ENCODE measurements at regions not wholly inside any gene's neighbourhood (a gene's known extent, or its start where the extent isn't known, plus 50 kb on each side); places are given as distances from the start of the nearest gene placed in this dataset.

DNA sequence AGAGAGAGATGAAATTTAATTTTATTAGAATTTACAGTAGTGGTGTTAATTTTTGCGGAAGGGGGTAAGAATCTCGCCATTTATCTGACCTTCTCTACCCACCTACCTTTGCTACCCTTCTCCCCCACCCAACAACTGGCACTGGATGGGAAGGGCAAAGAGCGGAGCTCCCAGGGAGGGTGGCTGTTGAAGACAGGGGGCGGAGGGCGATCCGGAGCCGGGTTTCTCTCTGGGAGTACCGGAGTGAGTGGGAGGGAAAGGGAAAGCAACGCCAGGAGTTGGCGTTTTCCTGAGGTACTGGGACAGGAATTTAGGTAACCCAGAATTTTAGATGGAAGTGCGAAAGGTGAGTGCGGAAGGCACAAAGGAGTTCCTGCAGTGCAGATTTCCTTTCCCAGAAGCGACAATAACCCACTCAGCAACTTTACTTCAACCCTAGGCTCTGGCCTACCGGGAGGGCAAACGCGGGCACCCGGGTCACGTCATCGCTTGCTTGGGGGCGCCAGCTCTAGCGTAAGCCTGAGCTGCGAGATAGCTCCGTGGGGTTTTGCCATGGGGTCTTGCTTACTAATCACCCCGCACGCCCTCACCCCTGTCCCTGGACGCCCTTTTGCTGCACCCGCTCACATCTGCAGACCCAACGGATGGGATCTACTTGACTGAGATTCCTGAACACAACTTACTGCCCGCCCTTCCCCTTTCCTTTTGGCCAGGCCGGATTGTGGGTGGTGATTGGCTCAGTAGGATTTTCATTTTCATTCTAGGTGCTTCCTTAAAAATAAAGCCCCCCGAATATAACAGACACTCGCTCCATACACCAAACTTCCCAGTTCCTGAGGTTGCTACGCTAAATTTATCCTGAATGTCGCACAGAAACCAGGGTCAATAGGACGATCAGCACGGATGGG, 413.0 kb upstream of the ESRRG start:
- no TSS peak for BruUV-seq (replicated peaks)
- in situ Hi-C loops (cut with MboI), result no loop called here
- H3K4me3 ChIP-seq, result no peak overlapping the region
- DNase-seq (ENCODE audit: extremely low read depth in 1 of 4, low spot score in 3 of 4), result no peak
- no peak for FAIRE-seq
- WGBS (ENCODE audit: insufficient coverage, low coverage, missing lambda C conversion rate), result 3% methylated on average over 29 of the region's 36 CpGs
- no peaks in the 10 kb centered on the region for H3K4me1 ChIP-seq (replicated peaks in 1 of 2; ENCODE audit: control insufficient read depth in 2 of 2, insufficient read depth in 2 of 2, low read length in 2 of 2)
- ChIA-PET POLR2A (no interaction called here), CTCF (ENCODE audit: low intra/inter-chr PET ratio) (no interaction called here)
- H3K27me3 ChIP-seq (ENCODE audit: control insufficient read depth in 2 of 2, insufficient read depth in 2 of 2, low read length in 2 of 2), result no peaks in the 10 kb centered on the region; a peak in 1 of 5 replicates
- H2AFZ ChIP-seq (ENCODE audit: low read depth, low read length), result no peak overlapping the region
- H3K9me1 ChIP-seq (ENCODE audit: control insufficient read depth, insufficient read depth, low read length), result no peaks in the 10 kb centered on the region
- H3K27ac ChIP-seq (ENCODE audit: extremely low read depth, low read depth, low read length), result no peak overlapping the region
- no peaks in the 10 kb centered on the region for H3K36me3 ChIP-seq (ENCODE audit: control insufficient read depth, insufficient read depth, low read length)
- H3K9me3 ChIP-seq (replicated peaks; ENCODE audit: control insufficient read depth, insufficient read depth, low read depth, low read length), result no peaks in the 10 kb centered on the region
- H4K20me1 ChIP-seq (replicated peaks; ENCODE audit: control insufficient read depth, insufficient read depth, low read length), result no peaks in the 10 kb centered on the region
- no peak for ATAC-seq
- TF ChIP-seq THRAP3 (IDR thresholded peaks at IDR 0.05; ENCODE audit: borderline replicate concordance) (no peak), FOXP1 (CRISPR knock-in tag; IDR thresholded peaks at IDR 0.05) (no peak), ZNF24 (IDR thresholded peaks at IDR 0.05) (no peak), CHD1 (IDR thresholded peaks at IDR 0.05; ENCODE audit: low read length) (no peak)
- H3K4me2 ChIP-seq (ENCODE audit: insufficient read depth, low read length), result no peak overlapping the region
- intact Hi-C loops (cut with micrococcal nuclease), result no loop called here
- H3K9ac ChIP-seq (ENCODE audit: insufficient read depth in 1 of 2, low read depth in 2 of 2, low read length in 2 of 2), result no peak overlapping the region
- H3K79me2 ChIP-seq (ENCODE audit: control insufficient read depth, insufficient read depth, low read length), result no peaks in the 10 kb centered on the region

DNA sequence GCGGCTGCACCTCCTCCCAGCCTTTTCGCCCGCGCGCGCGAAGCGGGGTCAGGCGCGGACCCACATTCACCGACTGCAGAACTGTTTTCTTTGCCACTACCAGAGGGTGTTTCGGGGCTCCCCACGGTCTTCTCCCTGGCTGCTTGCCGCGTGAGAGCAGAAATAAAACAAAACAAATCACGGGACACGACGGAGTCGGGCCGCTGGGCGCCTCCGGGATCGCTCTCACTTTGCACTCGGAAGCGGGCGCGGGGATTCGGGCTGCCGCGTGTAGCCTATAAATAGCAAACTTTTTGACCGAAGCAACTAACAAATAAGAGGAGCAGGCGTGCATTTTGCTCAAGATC, 412.3 kb upstream of the ESRRG start:
- TF ChIP-seq PPARD (CRISPR knock-in tag; IDR thresholded peaks at IDR 0.05) (no peak), MYBL2 (IDR thresholded peaks at IDR 0.05; ENCODE audit: low read depth) (no peak), MYBL2 (CRISPR knock-in tag; IDR thresholded peaks at IDR 0.05; ENCODE audit: borderline replicate concordance) (no peak), ZNF75A (CRISPR knock-in tag; IDR thresholded peaks at IDR 0.05) (no peak), NEUROD1 (IDR thresholded peaks at IDR 0.05; ENCODE audit: borderline replicate concordance, low read depth, low read length, partially characterized antibody) (no peak), ZC3H8 (IDR thresholded peaks at IDR 0.05) (no peak), PRPF4 (IDR thresholded peaks at IDR 0.05; ENCODE audit: insufficient read depth, low read depth, low read length, poor library complexity, severe bottlenecking) (no peak)
- no peaks in the 10 kb centered on the region for H3K9me3 ChIP-seq (replicated peaks; ENCODE audit: control insufficient read depth, insufficient read depth, low read depth, low read length)
- intact Hi-C loops (cut with micrococcal nuclease), result no loop called here
- no peak overlapping the region for H3K9ac ChIP-seq (ENCODE audit: insufficient read depth in 1 of 2, low read depth in 2 of 2, low read length in 2 of 2)
- no peaks in the 10 kb centered on the region for H3K9me1 ChIP-seq (ENCODE audit: control insufficient read depth, insufficient read depth, low read length)
- H3K27ac ChIP-seq (ENCODE audit: extremely low read depth, low read depth, low read length), result no peak overlapping the region
- no peak for ATAC-seq
- H3K36me3 ChIP-seq (ENCODE audit: control insufficient read depth, insufficient read depth, low read length), result no peaks in the 10 kb centered on the region
- BruUV-seq (replicated peaks), result no TSS peak
- no peak for DNase-seq (ENCODE audit: extremely low read depth in 1 of 4, low spot score in 3 of 4)
- H4K20me1 ChIP-seq (replicated peaks; ENCODE audit: control insufficient read depth, insufficient read depth, low read length), result no peaks in the 10 kb centered on the region
- no peak overlapping the region for H3K4me3 ChIP-seq
- ChIA-PET CTCF (ENCODE audit: low intra/inter-chr PET ratio) (no interaction called here), POLR2A (no interaction called here)
- no peaks in the 10 kb centered on the region; a peak in 1 of 5 replicates for H3K27me3 ChIP-seq (ENCODE audit: control insufficient read depth in 2 of 2, insufficient read depth in 2 of 2, low read length in 2 of 2)
- in situ Hi-C loops (cut with MboI), result no loop called here
- no peak for FAIRE-seq
- H3K4me1 ChIP-seq (replicated peaks in 1 of 2; ENCODE audit: control insufficient read depth in 2 of 2, insufficient read depth in 2 of 2, low read length in 2 of 2), result no peaks in the 10 kb centered on the region
- H2AFZ ChIP-seq (ENCODE audit: low read depth, low read length), result no peak overlapping the region
- WGBS (ENCODE audit: insufficient coverage, low coverage, missing lambda C conversion rate), result 46% methylated on average over 29 of the region's 32 CpGs
- no peak overlapping the region for H3K4me2 ChIP-seq (ENCODE audit: insufficient read depth, low read length)
- no peaks in the 10 kb centered on the region for H3K79me2 ChIP-seq (ENCODE audit: control insufficient read depth, insufficient read depth, low read length)
